Lower lobe of right lung (tissue), 2 donors: ENCODE measurements at regions not wholly inside any gene's neighbourhood (a gene's known extent, or its start where the extent isn't known, plus 50 kb on each side); places are given as distances from the start of the nearest gene placed in this dataset.
A peak's percentile ranks its signal among the peaks of the same experiment; 100 is the strongest.
"Not testable (repeated sequence)": the region's sequence is repeated elsewhere in the genome, so short reads cannot be mapped to it uniquely, and the experiment has no call there.

ENCODE experiments used
- ATAC-seq, 2 donors: fragments of 200-7000 bp; cut with Tn5 transposase; one replicate each; pipeline ENCODE4 v1.9.1; 2020 to 2022; ENCODE audit warnings: mild to moderate bottlenecking in 2 of 2, moderate library complexity in 2 of 2
- DNase-seq: peaks from one replicate; pipeline ENCODE4 v3.0.0-alpha.2; 2020
- H3K27ac ChIP-seq: fragments of 200-600 bp; one replicate; pipeline ENCODE4 v1.8.0; 2022
- H3K27me3 ChIP-seq: fragments of 200-600 bp; one replicate; pipeline ENCODE4 v1.8.0; 2022; ENCODE audit warnings: low read depth
- H3K36me3 ChIP-seq: fragments of 200-600 bp; one replicate; pipeline ENCODE4 v1.8.0; 2022; ENCODE audit warnings: mild to moderate bottlenecking
- H3K4me1 ChIP-seq: fragments of 200-600 bp; one replicate; pipeline ENCODE4 v1.8.0; 2022
- H3K4me3 ChIP-seq: fragments of 200-600 bp; one replicate; pipeline ENCODE4 v1.8.0; 2022; ENCODE audit warnings: mild to moderate bottlenecking
- H3K9me3 ChIP-seq: fragments of 200-600 bp; one replicate; pipeline ENCODE4 v1.8.0; 2022
- intact Hi-C: fragments of 100-400 bp; cut with DNase I; formaldehyde crosslinking; loops from one replicate; pipeline ENCODE4 v1.11.0; 2022
- TF ChIP-seq, protein P1 (sequence below): fragments of 200-600 bp; IDR thresholded peaks from one replicate; pipeline ENCODE4 v1.8.0; 2022; ENCODE audit warnings: antibody characterized with exemption, mild to moderate bottlenecking
- donor health status: DM: no; HTN: yes; CAD: no; lungs with severe emphysema.

DNA sequence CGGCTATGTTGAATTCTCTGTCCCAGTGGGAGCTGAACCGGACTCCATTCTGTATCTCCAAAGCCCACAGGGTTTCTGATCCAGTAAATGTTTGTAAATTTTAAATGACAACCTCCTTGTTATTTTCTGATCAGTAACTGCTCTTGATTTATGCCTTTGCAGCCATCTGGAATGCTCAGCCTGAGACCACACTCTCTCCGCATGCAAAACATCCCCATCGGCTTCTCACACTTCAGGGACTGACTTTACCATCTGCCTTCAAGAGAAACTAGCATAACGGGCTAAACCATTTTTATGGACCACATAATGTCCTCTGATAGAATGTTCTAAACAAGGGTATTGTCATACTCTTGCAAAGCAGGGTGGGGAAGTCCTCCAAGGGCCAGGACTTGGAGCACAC lies 94.5 kb upstream of the FOXQ1 start:
- TF ChIP-seq, protein P1, sequence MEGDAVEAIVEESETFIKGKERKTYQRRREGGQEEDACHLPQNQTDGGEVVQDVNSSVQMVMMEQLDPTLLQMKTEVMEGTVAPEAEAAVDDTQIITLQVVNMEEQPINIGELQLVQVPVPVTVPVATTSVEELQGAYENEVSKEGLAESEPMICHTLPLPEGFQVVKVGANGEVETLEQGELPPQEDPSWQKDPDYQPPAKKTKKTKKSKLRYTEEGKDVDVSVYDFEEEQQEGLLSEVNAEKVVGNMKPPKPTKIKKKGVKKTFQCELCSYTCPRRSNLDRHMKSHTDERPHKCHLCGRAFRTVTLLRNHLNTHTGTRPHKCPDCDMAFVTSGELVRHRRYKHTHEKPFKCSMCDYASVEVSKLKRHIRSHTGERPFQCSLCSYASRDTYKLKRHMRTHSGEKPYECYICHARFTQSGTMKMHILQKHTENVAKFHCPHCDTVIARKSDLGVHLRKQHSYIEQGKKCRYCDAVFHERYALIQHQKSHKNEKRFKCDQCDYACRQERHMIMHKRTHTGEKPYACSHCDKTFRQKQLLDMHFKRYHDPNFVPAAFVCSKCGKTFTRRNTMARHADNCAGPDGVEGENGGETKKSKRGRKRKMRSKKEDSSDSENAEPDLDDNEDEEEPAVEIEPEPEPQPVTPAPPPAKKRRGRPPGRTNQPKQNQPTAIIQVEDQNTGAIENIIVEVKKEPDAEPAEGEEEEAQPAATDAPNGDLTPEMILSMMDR: no peak
- ATAC-seq: no peak
- intact Hi-C loops: no loop called here

DNA sequence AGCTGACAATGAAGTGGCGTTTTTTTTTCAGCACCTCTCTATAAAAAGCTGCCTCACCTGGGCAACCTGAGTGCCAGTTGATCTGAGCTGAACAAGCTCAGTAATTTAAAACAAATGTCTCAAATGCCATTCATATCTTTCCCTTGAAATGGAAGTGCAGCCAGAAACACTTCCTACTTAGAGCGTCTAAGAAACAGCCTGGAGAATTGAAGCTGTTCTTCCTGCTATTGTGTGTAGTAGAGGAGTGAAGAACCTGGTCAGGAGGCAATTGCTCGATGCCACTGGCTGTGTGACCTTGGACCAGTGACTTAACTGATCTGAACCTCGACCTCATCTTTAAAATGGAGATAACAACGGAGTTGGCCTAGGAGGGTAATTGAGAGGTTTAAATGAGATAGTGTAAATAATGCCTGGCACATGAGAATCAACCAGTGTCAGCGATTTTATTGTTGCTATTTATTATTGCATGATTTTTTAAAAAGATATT lies 95.4 kb upstream of the FOXQ1 start:
- DNase-seq: no peak
- Histone ChIP-seq H3K4me3 (no peak overlapping the region), H3K27me3 (no peaks in the 10 kb centered on the region), H3K36me3 (no peaks in the 10 kb centered on the region), H3K9me3 (no peaks in the 10 kb centered on the region), H3K27ac (no peak overlapping the region), H3K4me1 (no peaks in the 10 kb centered on the region)
- intact Hi-C loops: no loop called here
- TF ChIP-seq, protein P1: no peak
- ATAC-seq: peak; percentile 57 to 66

More for the DNA sequence above, 94.5 kb upstream of the FOXQ1 start:
- H3K9me3 ChIP-seq: no peaks in the 10 kb centered on the region
- no peak overlapping the region for H3K27ac ChIP-seq
- no peak overlapping the region for H3K4me3 ChIP-seq
- H3K27me3 ChIP-seq: no peaks in the 10 kb centered on the region
- no peaks in the 10 kb centered on the region for H3K36me3 ChIP-seq
- no peaks in the 10 kb centered on the region for H3K4me1 ChIP-seq
- DNase-seq: no peak

DNA sequence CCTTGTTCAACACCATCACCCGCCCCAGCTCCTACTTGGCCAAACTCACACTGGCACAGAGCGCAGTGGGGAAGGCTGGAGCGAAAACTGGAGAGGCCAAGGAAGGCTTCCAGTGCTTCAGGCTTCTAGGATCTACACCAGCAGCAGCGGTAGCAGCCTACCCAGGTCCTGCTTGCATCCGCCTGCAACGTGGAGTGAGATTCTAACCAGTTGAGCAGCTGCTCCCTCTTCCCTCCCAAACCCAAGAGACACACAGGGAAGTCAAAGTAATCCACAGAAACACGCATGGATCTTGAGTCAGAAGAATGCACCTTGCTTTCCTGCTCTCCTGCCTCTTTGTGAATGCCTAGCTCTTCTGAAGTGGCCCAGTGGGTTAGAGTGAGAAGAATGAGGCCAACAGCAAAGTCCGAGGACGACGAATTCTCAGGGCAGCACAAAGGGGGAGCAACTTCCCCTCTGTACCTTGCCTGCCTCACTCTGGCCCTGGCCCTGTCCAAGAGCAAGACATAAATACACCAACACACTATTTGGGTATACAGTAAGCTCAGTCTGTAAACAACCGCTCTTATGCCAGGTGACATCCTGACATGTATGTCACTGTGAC lies 95.9 kb upstream of the FOXQ1 start:
- no peaks in the 10 kb centered on the region for H3K9me3 ChIP-seq
- no peaks in the 10 kb centered on the region for H3K27me3 ChIP-seq
- peak; percentile 61 to 65 for ATAC-seq
- DNase-seq: no peak
- H3K4me3 ChIP-seq: no peak overlapping the region
- H3K36me3 ChIP-seq: no peaks in the 10 kb centered on the region
- TF ChIP-seq, protein P1: no peak
- no peaks in the 10 kb centered on the region for H3K4me1 ChIP-seq
- H3K27ac ChIP-seq: no peak overlapping the region
- intact Hi-C loops: no loop called here

DNA sequence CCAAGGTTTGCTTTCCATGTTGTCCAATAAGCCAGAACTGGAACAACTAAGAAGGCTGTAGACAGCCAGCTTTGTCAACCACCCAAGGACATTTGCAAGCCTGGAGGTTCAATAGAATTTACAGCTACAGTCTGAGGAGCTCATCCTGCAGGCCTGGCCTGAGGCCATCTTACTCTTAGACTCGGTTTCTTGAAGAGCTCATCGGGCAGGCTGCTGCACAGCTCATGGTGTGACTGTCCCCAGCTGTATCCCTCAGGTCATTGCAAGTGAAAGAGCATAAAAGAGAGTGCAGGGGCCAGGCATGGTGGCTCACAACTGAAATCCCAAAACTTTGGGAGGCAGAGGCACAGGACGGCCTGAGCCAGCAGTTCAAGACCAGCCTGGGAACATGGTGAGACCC lies 96.9 kb upstream of the FOXQ1 start:
- Histone ChIP-seq H3K4me1 (no peaks in the 10 kb centered on the region), H3K4me3 (no peak overlapping the region), H3K9me3 (no peaks in the 10 kb centered on the region), H3K27ac (no peak overlapping the region), H3K27me3 (no peaks in the 10 kb centered on the region), H3K36me3 (no peaks in the 10 kb centered on the region)
- TF ChIP-seq, protein P1: no peak
- intact Hi-C loops: no loop called here
- ATAC-seq (peak in 1 of 2 donors; percentile 23), DNase-seq (no peak)

DNA sequence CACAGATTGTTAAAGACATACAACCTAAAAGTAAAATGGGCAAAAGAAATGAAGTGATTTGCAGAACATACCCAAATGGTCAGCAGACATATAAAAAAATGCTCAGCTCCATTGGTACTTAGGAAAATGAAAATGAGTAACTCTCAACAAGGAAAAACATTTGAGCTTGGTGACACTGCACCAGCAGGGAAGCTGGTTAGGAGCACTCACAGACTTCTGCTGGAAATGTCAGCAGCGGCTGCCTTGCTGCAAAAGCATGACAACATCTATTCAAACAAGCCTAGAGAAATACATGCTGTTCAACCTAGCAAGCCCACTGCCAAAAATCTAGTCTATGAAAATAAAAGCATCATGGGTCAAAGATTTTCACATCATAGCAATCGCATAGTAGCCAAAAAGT lies 99.0 kb upstream of the FOXQ1 start:
- H3K4me1 ChIP-seq: no peaks in the 10 kb centered on the region
- H3K4me3 ChIP-seq: no peak overlapping the region
- intact Hi-C loops: no loop called here
- ATAC-seq: no peak
- TF ChIP-seq, protein P1: no peak
- no peak for DNase-seq
- no peaks in the 10 kb centered on the region for H3K27me3 ChIP-seq
- no peaks in the 10 kb centered on the region for H3K9me3 ChIP-seq
- H3K36me3 ChIP-seq: no peaks in the 10 kb centered on the region
- no peak overlapping the region for H3K27ac ChIP-seq

DNA sequence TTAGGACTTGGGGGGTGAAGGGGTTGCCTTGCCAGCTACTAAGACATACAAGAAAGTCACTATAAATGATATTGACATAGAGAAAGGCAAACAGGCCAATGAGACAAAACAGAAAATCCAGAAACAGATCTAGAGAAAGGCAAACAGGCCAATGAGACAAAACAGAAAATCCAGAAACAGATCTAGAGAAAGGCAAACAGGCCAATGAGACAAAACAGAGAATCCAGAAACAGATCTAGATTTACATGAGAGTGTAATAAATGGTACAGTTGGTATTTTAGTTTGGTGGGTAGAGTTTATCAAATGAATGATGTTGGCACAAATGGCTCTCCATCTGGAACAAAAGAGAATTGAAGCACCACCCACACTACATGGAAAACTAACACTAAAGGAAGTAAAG lies 99.8 kb upstream of the FOXQ1 start:
- DNase-seq, H3K36me3 ChIP-seq, intact Hi-C loops, H3K27me3 ChIP-seq, ATAC-seq, H3K4me1 ChIP-seq, H3K4me3 ChIP-seq, H3K27ac ChIP-seq, H3K9me3 ChIP-seq: not testable (repeated sequence)

DNA sequence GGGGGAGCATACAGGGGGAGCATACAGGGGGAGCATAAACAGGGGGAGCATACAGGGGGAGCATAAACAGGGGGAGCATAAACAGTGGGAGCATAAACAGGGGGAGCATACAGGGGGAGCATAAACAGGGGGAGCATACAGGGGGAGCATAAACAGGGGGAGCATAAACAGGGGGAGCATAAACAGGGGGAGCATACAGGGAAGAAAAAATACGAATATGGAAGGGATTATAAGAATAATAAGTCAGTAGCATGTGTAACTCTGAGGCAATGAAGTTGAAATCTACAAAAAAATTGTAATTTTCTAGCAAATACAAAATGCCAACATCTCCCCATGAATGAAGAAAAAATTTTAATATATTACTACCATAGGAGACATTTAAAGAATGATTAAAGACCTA lies 101.3 kb upstream of the FOXQ1 start:
- ATAC-seq, H3K4me3 ChIP-seq, H3K27me3 ChIP-seq, intact Hi-C loops, DNase-seq, H3K4me1 ChIP-seq, H3K9me3 ChIP-seq, H3K36me3 ChIP-seq, H3K27ac ChIP-seq: not testable (repeated sequence)
